IMR-90 (cell line): ENCODE measurements at regions not wholly inside any gene's neighbourhood (a gene's known extent, or its start where the extent isn't known, plus 50 kb on each side); places are given as distances from the start of the nearest gene placed in this dataset.

Experiments used
- ATAC-seq: fragments of 200-7000 bp; cut with Tn5 transposase; 2 replicates; pipeline ENCODE4 v1.9.1; 2020; ENCODE audit warnings: low read depth, mild to moderate bottlenecking, moderate library complexity
- BruUV-seq: library from RNA; stranded (reverse); fragments of 400-500 nt; replicated peaks from 2 replicates; lab custom pipeline; 2021; lab: Mats Ljungman, UMichigan
- CTCF ChIA-PET: fragments of 300-600 bp; formaldehyde crosslinking; extraction: SDS; loops from one replicate; lab custom pipeline; 2021; ENCODE audit warnings: antibody characterized with exemption; lab: Yijun Ruan, JAX
- POLR2A ChIA-PET: fragments of 300-600 bp; sonication (Branson Sonifier 250); formaldehyde crosslinking; loops from one replicate; lab custom pipeline; 2022; ENCODE audit warnings: antibody characterized with exemption; ENCODE audit not compliant: unreplicated experiment; lab: Charles Lee
- DNase-seq: peaks from one replicate; pipeline ENCODE4 v3.0.0; 2013
- H2AFZ ChIP-seq: replicated peaks from 2 replicates; pipeline ENCODE3; 2013; ENCODE audit warnings: low read length, mild to moderate bottlenecking; ENCODE audit not compliant: poor library complexity
- H2AK5ac ChIP-seq: 2 replicates; pipeline ENCODE4 v1.6.1; 2013; ENCODE audit warnings: low read depth, low read length, inconsistent platforms
- H2AK9ac ChIP-seq: replicated peaks from 2 replicates; pipeline ENCODE3; 2013; ENCODE audit warnings: mild to moderate bottlenecking, low read depth, low read length, moderate library complexity; ENCODE audit not compliant: poor library complexity
- H2BK120ac ChIP-seq: 2 replicates; pipeline ENCODE4 v1.6.1; 2013; ENCODE audit warnings: low read depth, low read length, inconsistent platforms
- H2BK15ac ChIP-seq: 3 replicates; pipeline ENCODE4 v1.6.1; 2013; ENCODE audit warnings: low read depth, low read length, inconsistent platforms
- H2BK20ac ChIP-seq: 2 replicates; pipeline ENCODE4 v1.6.1; 2013; ENCODE audit warnings: low read depth, mild to moderate bottlenecking, inconsistent platforms, low read length, moderate library complexity
- H2BK5ac ChIP-seq: 2 replicates; pipeline ENCODE4 v1.6.1; 2013; ENCODE audit warnings: mild to moderate bottlenecking, low read depth, low read length, inconsistent platforms; ENCODE audit not compliant: poor library complexity, severe bottlenecking
- H3K14ac ChIP-seq: replicated peaks from 2 replicates; pipeline ENCODE4 v1.6.1; 2013; ENCODE audit warnings: low read depth, low read length, inconsistent platforms
- H3K18ac ChIP-seq: 2 replicates; pipeline ENCODE4 v1.6.1; 2013; ENCODE audit warnings: low read depth, low read length, control low read depth
- H3K23ac ChIP-seq: 2 replicates; pipeline ENCODE4 v1.6.1; 2013; ENCODE audit warnings: low read depth, low read length, inconsistent platforms
- H3K27ac ChIP-seq: 2 replicates; pipeline ENCODE4 v1.5.1; 2013; ENCODE audit warnings: mild to moderate bottlenecking, control low read depth, low read length; ENCODE audit not compliant: insufficient read depth
- H3K27me3 ChIP-seq: 2 replicates; pipeline ENCODE4 v1.6.1; 2013; ENCODE audit warnings: low read length; ENCODE audit not compliant: control insufficient read depth, insufficient read depth
- H3K36me3 ChIP-seq: 2 replicates; pipeline ENCODE4 v1.6.1; 2013; ENCODE audit warnings: low read length, mixed read lengths; ENCODE audit not compliant: control insufficient read depth, insufficient read depth
- H3K4ac ChIP-seq: 2 replicates; pipeline ENCODE4 v1.6.1; 2013; ENCODE audit warnings: low read depth, low read length, inconsistent platforms
- H3K4me1 ChIP-seq: 2 replicates; pipeline ENCODE4 v1.6.1; 2013; ENCODE audit warnings: low read length, mixed read lengths; ENCODE audit not compliant: control insufficient read depth, insufficient read depth
- H3K4me2 ChIP-seq: 2 replicates; pipeline ENCODE4 v1.6.1; 2013; ENCODE audit warnings: low read depth, mild to moderate bottlenecking, control low read depth, low read length, moderate library complexity
- H3K4me3 ChIP-seq: 2 replicates; pipeline ENCODE4 v1.5.1; 2013; ENCODE audit warnings: low read depth, mild to moderate bottlenecking, control low read depth, low read length, moderate library complexity; ENCODE audit not compliant: insufficient read depth
- H3K56ac ChIP-seq: 2 replicates; pipeline ENCODE4 v1.6.1; 2013; ENCODE audit warnings: low read length, inconsistent platforms; ENCODE audit not compliant: insufficient read depth; ENCODE audit errors: extremely low read depth
- H3K79me1 ChIP-seq, 2 experiments: 2 replicates each; pipeline ENCODE4 v1.6.1; 2013; ENCODE audit warnings: low read length in 2 of 2, inconsistent platforms in 1 of 2, low read depth in 1 of 2
- H3K9ac ChIP-seq: 2 replicates; pipeline ENCODE4 v1.6.1; 2013; ENCODE audit warnings: low read depth, low read length, control low read depth
- H3K9me1 ChIP-seq: 2 replicates; pipeline ENCODE4 v1.6.1; 2013; ENCODE audit warnings: low read length, inconsistent platforms; ENCODE audit not compliant: insufficient read depth
- H3K9me3 ChIP-seq: 2 replicates; pipeline ENCODE4 v1.6.1; 2013; ENCODE audit warnings: low read length; ENCODE audit not compliant: control insufficient read depth, insufficient read depth
- H4K20me1 ChIP-seq: 2 replicates; pipeline ENCODE4 v1.6.1; 2013; ENCODE audit warnings: low read length, inconsistent platforms; ENCODE audit not compliant: insufficient read depth
- H4K5ac ChIP-seq: 2 replicates; pipeline ENCODE4 v1.6.1; 2013; ENCODE audit warnings: mild to moderate bottlenecking, low read depth, low read length, control low read depth
- H4K8ac ChIP-seq, 2 experiments: 2 replicates each; pipeline ENCODE4 v1.6.1; 2013; ENCODE audit warnings: low read depth in 2 of 2, low read length in 2 of 2, control low read depth in 1 of 2, inconsistent platforms in 1 of 2
- H4K91ac ChIP-seq: 2 replicates; pipeline ENCODE4 v1.6.1; 2013; ENCODE audit warnings: low read depth, low read length, inconsistent platforms; ENCODE audit not compliant: insufficient read depth
- NFE2L2 ChIP-seq: fragments of 150-350 bp; IDR thresholded peaks from 2 replicates; pipeline ENCODE4 v1.6.1; 2016; ENCODE audit warnings: low read depth, mild to moderate bottlenecking, low read length
- WGBS, 2 experiments: methylation state at CpG; one replicate each; pipeline versions ENCODE4 v1.1.5 to v1.1.7; 2013; ENCODE audit warnings: missing lambda C conversion rate in 2 of 2; ENCODE audit not compliant: insufficient read length in 1 of 2; ENCODE audit errors: extremely low coverage in 2 of 2; 5-methylcytosine and 5-hydroxymethylcytosine counted together
- dilution Hi-C: fragments of 300-500 bp; cut with HindIII; formaldehyde crosslinking; loops from one replicate; pipeline ENCODE4 v1.14.3; 2018; ENCODE audit warnings: low sequenced_read_pairs; ENCODE audit not compliant: unreplicated experiment
- in situ Hi-C: fragments of 300-500 bp; cut with MboI; formaldehyde crosslinking; loops from 3 replicates; pipeline ENCODE4 v1.14.3; 2019; ENCODE audit warnings: low sequenced_read_pairs, inconsistent platforms, mixed read lengths
- intact Hi-C: fragments of 100-400 bp; cut with micrococcal nuclease; formaldehyde crosslinking; loops from 2 replicates; pipeline ENCODE4 v1.10.0; 2022

DNA sequence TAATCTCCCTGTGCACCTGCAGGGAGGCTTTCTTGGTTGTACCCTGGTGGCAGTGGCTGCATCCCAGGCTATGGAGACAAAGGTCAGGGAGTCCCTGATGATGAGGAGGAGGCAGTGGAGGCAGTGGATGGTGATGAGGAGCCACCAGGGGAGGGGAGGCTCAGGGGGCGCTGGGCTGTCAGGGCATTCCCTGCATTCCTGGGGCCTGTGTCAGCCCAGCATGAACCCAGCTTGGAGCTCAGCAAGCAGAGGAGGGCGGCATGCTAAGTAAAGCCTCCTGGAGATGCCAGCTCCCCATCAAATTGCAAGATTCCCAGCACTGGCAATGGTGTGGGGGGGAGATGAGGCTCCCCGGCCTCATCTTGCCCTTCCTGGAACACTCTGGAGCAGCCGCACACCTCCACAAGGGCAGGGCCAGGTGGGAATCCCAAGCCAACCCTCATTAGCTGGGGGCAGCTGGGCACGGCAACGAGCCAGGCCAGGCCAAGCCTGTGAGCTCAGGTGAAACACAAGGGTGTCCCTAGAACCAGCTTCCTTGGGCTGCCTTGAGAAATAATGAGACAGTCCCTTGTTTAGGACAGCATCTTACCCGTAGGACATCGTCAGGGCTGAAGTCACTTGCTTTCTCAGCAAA lies 469.5 kb downstream of the MATN1 start:
- no peak overlapping the region for H3K56ac ChIP-seq

More for the DNA sequence above, 469.5 kb downstream of the MATN1 start:
- no peak overlapping the region for H3K18ac ChIP-seq
- intact Hi-C loops (no loop called here), in situ Hi-C loops (no loop called here), dilution Hi-C loops (no loop called here)
- H3K4me1 ChIP-seq = no peaks in the 10 kb centered on the region
- no peak overlapping the region for H3K23ac ChIP-seq
- H4K8ac ChIP-seq = no peak overlapping the region
- H3K9ac ChIP-seq = no peak overlapping the region
- H3K27me3 ChIP-seq = no peaks in the 10 kb centered on the region
- H2AK5ac ChIP-seq = no peak overlapping the region
- ATAC-seq (no peak), DNase-seq (no peak)
- H2BK5ac ChIP-seq = no peak overlapping the region
- no peaks in the 10 kb centered on the region for H4K20me1 ChIP-seq
- no peaks in the 10 kb centered on the region; the same call in 1 of the 2 replicates for H3K9me1 ChIP-seq
- no peak overlapping the region for H3K4me2 ChIP-seq
- no peak overlapping the region for H2AFZ ChIP-seq
- ChIA-PET CTCF (no interaction called here), POLR2A (no interaction called here)
- no TSS peak for BruUV-seq
- H3K14ac ChIP-seq = no peak overlapping the region
- no peak overlapping the region for H4K91ac ChIP-seq
- peak overlapping the region; percentile 52 for H2AK9ac ChIP-seq
- 83% methylated on average over 2 of the region's 8 CpGs; no CpG with 5 or more reads in 1 of the 2 experiments for WGBS, 2 experiments
- no peak overlapping the region for H4K5ac ChIP-seq
- H3K36me3 ChIP-seq = no peaks in the 10 kb centered on the region
- no peak overlapping the region for H2BK120ac ChIP-seq
- TF ChIP-seq NFE2L2 = no peak
- H3K79me1 ChIP-seq = no peaks in the 10 kb centered on the region
- no peak overlapping the region for H3K27ac ChIP-seq
- no peaks in the 10 kb centered on the region for H3K9me3 ChIP-seq
- no peak overlapping the region for H2BK20ac ChIP-seq
- H3K4ac ChIP-seq = no peak overlapping the region
- H2BK15ac ChIP-seq = no peak overlapping the region
- no peak overlapping the region for H3K4me3 ChIP-seq
